Nephron progenitor cell (in vitro differentiated cells): ENCODE measurements at regions not wholly inside any gene's neighbourhood (a gene's known extent, or its start where the extent isn't known, plus 50 kb on each side); places are given as distances from the start of the nearest gene placed in this dataset.
"Not testable (repeated sequence)": the region's sequence is repeated elsewhere in the genome, so short reads cannot be mapped to it uniquely, and the experiment has no call there.

Source experiments
- DNase-seq: peaks from one replicate; pipeline ENCODE4 v3.0.0; 2021
- H3K27ac Mint-ChIP-seq: 2 replicates; pipeline ENCODE4 v1.8.0; 2021; ENCODE audit warnings: mild to moderate bottlenecking, moderate library complexity, mixed read lengths
- H3K27me3 Mint-ChIP-seq: 2 replicates; pipeline ENCODE4 v1.8.0; 2021; ENCODE audit warnings: mild to moderate bottlenecking, low read depth, mixed read lengths; ENCODE audit not compliant: poor library complexity
- H3K36me3 Mint-ChIP-seq: 2 replicates; pipeline ENCODE4 v1.8.0; 2021; ENCODE audit warnings: low read depth, mixed read lengths
- H3K4me1 Mint-ChIP-seq: 2 replicates; pipeline ENCODE4 v1.8.0; 2021; ENCODE audit warnings: mixed read lengths
- H3K4me3 Mint-ChIP-seq: 2 replicates; pipeline ENCODE4 v1.8.0; 2021; ENCODE audit warnings: mild to moderate bottlenecking, moderate library complexity, mixed read lengths
- H3K9me3 Mint-ChIP-seq: 2 replicates; pipeline ENCODE4 v1.8.0; 2021; ENCODE audit warnings: mild to moderate bottlenecking, moderate library complexity, mixed read lengths
- TF ChIP-seq, protein P1 (sequence below): fragments of 200-600 bp; sonication (generic); IDR thresholded peaks from 2 replicates; pipeline ENCODE4 v1.5.0; 2021; ENCODE audit warnings: antibody characterized with exemption

GRCh38 chr7:118420888-118421287, 196.4 kb downstream of the ANKRD7 start:
- Mint-ChIP-seq H3K27me3 (no peaks in the 10 kb centered on the region), H3K9me3 (no peaks in the 10 kb centered on the region), H3K27ac (no peak overlapping the region), H3K36me3 (no peaks in the 10 kb centered on the region), H3K4me3 (no peak overlapping the region), H3K4me1 (no peaks in the 10 kb centered on the region)
- DNase-seq: no peak
- TF ChIP-seq, protein P1, sequence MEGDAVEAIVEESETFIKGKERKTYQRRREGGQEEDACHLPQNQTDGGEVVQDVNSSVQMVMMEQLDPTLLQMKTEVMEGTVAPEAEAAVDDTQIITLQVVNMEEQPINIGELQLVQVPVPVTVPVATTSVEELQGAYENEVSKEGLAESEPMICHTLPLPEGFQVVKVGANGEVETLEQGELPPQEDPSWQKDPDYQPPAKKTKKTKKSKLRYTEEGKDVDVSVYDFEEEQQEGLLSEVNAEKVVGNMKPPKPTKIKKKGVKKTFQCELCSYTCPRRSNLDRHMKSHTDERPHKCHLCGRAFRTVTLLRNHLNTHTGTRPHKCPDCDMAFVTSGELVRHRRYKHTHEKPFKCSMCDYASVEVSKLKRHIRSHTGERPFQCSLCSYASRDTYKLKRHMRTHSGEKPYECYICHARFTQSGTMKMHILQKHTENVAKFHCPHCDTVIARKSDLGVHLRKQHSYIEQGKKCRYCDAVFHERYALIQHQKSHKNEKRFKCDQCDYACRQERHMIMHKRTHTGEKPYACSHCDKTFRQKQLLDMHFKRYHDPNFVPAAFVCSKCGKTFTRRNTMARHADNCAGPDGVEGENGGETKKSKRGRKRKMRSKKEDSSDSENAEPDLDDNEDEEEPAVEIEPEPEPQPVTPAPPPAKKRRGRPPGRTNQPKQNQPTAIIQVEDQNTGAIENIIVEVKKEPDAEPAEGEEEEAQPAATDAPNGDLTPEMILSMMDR: no peak

- H3K27ac Mint-ChIP-seq: no peak overlapping the region
Measured at GRCh38 chr7:118429141-118429540, 204.6 kb downstream of the ANKRD7 start.

DNA sequence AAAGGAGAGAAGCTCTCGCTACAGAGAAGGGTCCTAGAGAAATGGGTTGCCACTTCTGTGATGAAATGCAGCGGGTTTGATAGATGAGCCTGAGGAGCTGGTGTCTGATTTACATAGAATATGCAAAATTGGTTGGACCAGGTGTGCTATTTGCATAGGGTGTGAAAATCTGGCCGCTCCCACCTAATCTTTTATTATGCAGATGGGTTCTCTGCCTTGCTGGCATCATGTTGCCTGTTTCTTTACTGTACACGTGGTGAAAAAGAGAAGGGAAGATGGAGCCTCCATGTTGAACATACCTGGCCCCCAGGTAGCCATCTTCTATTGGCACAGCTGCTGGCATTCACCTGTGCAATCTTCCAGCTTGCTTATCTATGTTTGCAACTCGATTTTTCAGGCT, 212.2 kb downstream of the ANKRD7 start:
- TF ChIP-seq, protein P1: no peak
- Mint-ChIP-seq H3K4me1 (no peaks in the 10 kb centered on the region), H3K4me3 (no peak overlapping the region), H3K36me3 (no peaks in the 10 kb centered on the region), H3K9me3 (peaks cover 19% of the 10 kb centered on the region), H3K27ac (no peak overlapping the region), H3K27me3 (no peaks in the 10 kb centered on the region)
- no peak for DNase-seq

More at GRCh38 chr7:118429141-118429540, 204.6 kb downstream of the ANKRD7 start:
- TF ChIP-seq, protein P1: no peak
- Mint-ChIP-seq H3K36me3 (no peaks in the 10 kb centered on the region), H3K9me3 (peaks cover 8% of the 10 kb centered on the region), H3K27me3 (no peaks in the 10 kb centered on the region), H3K4me1 (no peaks in the 10 kb centered on the region), H3K4me3 (no peak overlapping the region)
- no peak for DNase-seq

DNA sequence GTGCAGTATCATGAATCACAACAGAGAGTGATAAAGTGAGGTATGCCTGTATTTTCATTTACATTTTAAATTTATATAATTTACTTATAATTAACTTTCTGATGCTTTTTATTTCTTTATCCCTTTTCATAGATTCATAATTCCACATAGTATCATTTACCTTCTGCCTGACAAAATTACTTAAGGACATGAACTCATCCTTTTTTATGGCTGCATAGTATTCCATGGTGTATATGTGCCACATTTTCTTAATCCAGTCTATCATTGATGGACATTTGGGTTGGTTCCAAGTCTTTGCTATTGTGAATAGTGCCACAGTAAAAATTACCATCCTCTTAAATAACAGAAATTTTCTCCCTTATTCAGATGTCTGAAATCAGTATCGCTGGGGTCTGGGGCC, 224.5 kb downstream of the ANKRD7 start:
- not testable (repeated sequence) for H3K9me3 Mint-ChIP-seq, DNase-seq, H3K4me1 Mint-ChIP-seq, H3K36me3 Mint-ChIP-seq, H3K27ac Mint-ChIP-seq, H3K27me3 Mint-ChIP-seq, H3K4me3 Mint-ChIP-seq

GRCh38 chr7:118449797-118450567, 225.5 kb downstream of the ANKRD7 start:
- Mint-ChIP-seq H3K4me1 (no peaks in the 10 kb centered on the region), H3K9me3 (no peaks in the 10 kb centered on the region), H3K36me3 (no peaks in the 10 kb centered on the region), H3K27ac (no peak overlapping the region), H3K27me3 (no peaks in the 10 kb centered on the region), H3K4me3 (no peak overlapping the region)
- TF ChIP-seq, protein P1: no peak
- DNase-seq: no peak

GRCh38 chr7:118452128-118452527, 227.6 kb downstream of the ANKRD7 start:
- Mint-ChIP-seq H3K9me3 (no peaks in the 10 kb centered on the region), H3K27me3 (no peaks in the 10 kb centered on the region), H3K4me1 (no peaks in the 10 kb centered on the region), H3K4me3 (no peak overlapping the region), H3K36me3 (no peaks in the 10 kb centered on the region), H3K27ac (no peak overlapping the region)
- TF ChIP-seq, protein P1: no peak
- no peak for DNase-seq
